Thyroid gland (tissue), 4 donors: ENCODE measurements at regions not wholly inside any gene's neighbourhood (a gene's known extent, or its start where the extent isn't known, plus 50 kb on each side); places are given as distances from the start of the nearest gene placed in this dataset.

ENCODE experiments used
- DNase-seq, 2 donors: peaks; one replicate each; pipeline ENCODE4 v3.0.0-alpha.2; 2019
- H3K27ac ChIP-seq, 3 donors: fragments of 200-600 bp; sonication (generic); 1 replicate in 2 of 3; 2 replicates in 1 of 3; pipeline ENCODE4 v1.5.1; 2016 to 2019; ENCODE audit warnings: mild to moderate bottlenecking in 1 of 3, moderate library complexity in 1 of 3
- H3K27me3 ChIP-seq: fragments of 200-600 bp; sonication (generic); one replicate; pipeline ENCODE4 v1.5.1; 2019
- H3K36me3 ChIP-seq, 2 donors: fragments of 200-600 bp; sonication (generic); one replicate each; pipeline ENCODE4 v1.5.1; 2016 to 2019
- H3K4me1 ChIP-seq, 2 donors: fragments of 200-600 bp; sonication (generic); one replicate each; pipeline ENCODE4 v1.5.1; 2017 to 2019
- H3K4me3 ChIP-seq, 3 donors: fragments of 200-600 bp; sonication (generic); replicated peaks in 1 of 3; 1 replicate in 2 of 3; 2 replicates in 1 of 3; pipeline ENCODE4 v1.5.1; 2016; ENCODE audit warnings: mild to moderate bottlenecking in 1 of 3
- H3K9me3 ChIP-seq: fragments of 200-600 bp; sonication (generic); one replicate; pipeline ENCODE4 v1.5.1; 2017
- CTCF ChIP-seq, 6 experiments: fragments of 200-600 bp in 3 of 6; fragments of 450-650 bp in 3 of 6; sonication (generic) in 3 of 6; IDR thresholded peaks; one replicate each; pipeline ENCODE4 v1.5.1; 2016 to 2019; ENCODE audit warnings: antibody characterized with exemption in 6 of 6, mild to moderate bottlenecking in 2 of 6, inconsistent platforms in 1 of 6, moderate library complexity in 1 of 6
- POLR2A ChIP-seq, 2 donors: fragments of 450-650 bp; IDR thresholded peaks; one replicate each; pipeline ENCODE4 v1.6.1; 2017; ENCODE audit warnings: antibody characterized with exemption in 2 of 2, mild to moderate bottlenecking in 2 of 2, moderate library complexity in 1 of 2
- WGBS, 2 donors: methylation state at CpG; one replicate each; pipeline ENCODE4 v1.1.5; 2017; 5-methylcytosine and 5-hydroxymethylcytosine counted together
- intact Hi-C: fragments of 100-400 bp; cut with DNase I; formaldehyde crosslinking; loops from one replicate; pipeline ENCODE4 v1.15.1; 2023

- no peaks in the 10 kb centered on the region for H3K9me3 ChIP-seq
- no peaks in the 10 kb centered on the region for H3K27me3 ChIP-seq
- TF ChIP-seq POLR2A (IDR thresholded peaks at IDR 0.05), result no peak
- TF ChIP-seq CTCF (IDR thresholded peaks at IDR 0.05), result no peak
- 77% methylated on average over 7 of the region's 7 CpGs for WGBS, 2 donors
- no peak for DNase-seq
- no peaks in the 10 kb centered on the region for H3K36me3 ChIP-seq
- no peak overlapping the region for H3K27ac ChIP-seq
- intact Hi-C loops, result no loop called here
- no peak overlapping the region for H3K4me3 ChIP-seq
- H3K4me1 ChIP-seq, result no peaks in the 10 kb centered on the region
Measured at GRCh38 chr10:111998728-111999127, 184.8 kb downstream of the GPAM start.

GRCh38 chr10:111999205-111999914, 184.2 kb downstream of the GPAM start:
- Histone ChIP-seq H3K27me3 (no peaks in the 10 kb centered on the region), H3K4me3 (no peak overlapping the region), H3K4me1 (no peaks in the 10 kb centered on the region), H3K27ac (no peak overlapping the region), H3K9me3 (no peaks in the 10 kb centered on the region), H3K36me3 (no peaks in the 10 kb centered on the region)
- intact Hi-C loops, result no loop called here
- TF ChIP-seq POLR2A (IDR thresholded peaks at IDR 0.05) (no peak), CTCF (IDR thresholded peaks at IDR 0.05) (no peak)
- 57% methylated on average over 4 of the region's 4 CpGs for WGBS, 2 donors
- DNase-seq, result no peak

- no peak for DNase-seq
- H3K9me3 ChIP-seq, result no peaks in the 10 kb centered on the region
- H3K27me3 ChIP-seq, result no peaks in the 10 kb centered on the region
- intact Hi-C loops, result no loop called here
- 33 to 49% methylated on average over 3 of the region's 3 CpGs for WGBS, 2 donors
- H3K4me3 ChIP-seq, result no peak overlapping the region
- H3K4me1 ChIP-seq, result no peaks in the 10 kb centered on the region
- TF ChIP-seq POLR2A (IDR thresholded peaks at IDR 0.05) (no peak), CTCF (IDR thresholded peaks at IDR 0.05) (no peak)
- no peak overlapping the region for H3K27ac ChIP-seq
- H3K36me3 ChIP-seq, result no peaks in the 10 kb centered on the region
Measured at GRCh38 chr10:111999915-112000302, 183.7 kb downstream of the GPAM start.

- Histone ChIP-seq H3K27ac (no peak overlapping the region), H3K9me3 (no peaks in the 10 kb centered on the region), H3K4me1 (no peaks in the 10 kb centered on the region), H3K27me3 (no peaks in the 10 kb centered on the region), H3K4me3 (no peak overlapping the region), H3K36me3 (no peaks in the 10 kb centered on the region)
- no peak for TF ChIP-seq POLR2A (IDR thresholded peaks at IDR 0.05)
- TF ChIP-seq CTCF (IDR thresholded peaks at IDR 0.05), result no peak
- WGBS, 2 donors, result 54 to 67% methylated on average over 2 of the region's 2 CpGs
- intact Hi-C loops, result no loop called here
- no peak for DNase-seq
Measured at GRCh38 chr10:112000466-112000865, 183.1 kb downstream of the GPAM start.

GRCh38 chr10:112002206-112002605, 181.4 kb downstream of the GPAM start:
- no peak overlapping the region for H3K27ac ChIP-seq
- DNase-seq, result no peak
- no peaks in the 10 kb centered on the region for H3K4me1 ChIP-seq
- no peaks in the 10 kb centered on the region for H3K27me3 ChIP-seq
- H3K4me3 ChIP-seq, result no peak overlapping the region
- TF ChIP-seq POLR2A (IDR thresholded peaks at IDR 0.05) (no peak), CTCF (IDR thresholded peaks at IDR 0.05) (no peak)
- WGBS, 2 donors, result 83 to 86% methylated on average over 3 of the region's 3 CpGs
- H3K9me3 ChIP-seq, result no peaks in the 10 kb centered on the region
- H3K36me3 ChIP-seq, result no peaks in the 10 kb centered on the region
- intact Hi-C loops, result no loop called here
